PC-9 (cell line): ENCODE measurements at regions not wholly inside any gene's neighbourhood (a gene's known extent, or its start where the extent isn't known, plus 50 kb on each side); places are given as distances from the start of the nearest gene placed in this dataset.

Experiments used
- BruUV-seq: library from RNA; stranded (reverse); fragments of 400-500 nt; replicated peaks from 2 replicates; lab custom pipeline; 2021; lab: Mats Ljungman, UMichigan
- CTCF ChIA-PET: fragments of 300-600 bp; sonication (Branson Sonifier 250); formaldehyde crosslinking; loops from one replicate; lab custom pipeline; 2022; ENCODE audit warnings: antibody characterized with exemption; lab: Charles Lee
- POLR2A ChIA-PET: fragments of 300-600 bp; sonication (Branson Sonifier 250); formaldehyde crosslinking; loops from one replicate; lab custom pipeline; 2022; ENCODE audit warnings: antibody characterized with exemption; ENCODE audit not compliant: unreplicated experiment; lab: Charles Lee
- DNase-seq, 2 experiments: peaks; one replicate each; pipeline versions ENCODE4 v3.0.0 to v3.0.0-alpha.2; 2015 to 2022; ENCODE audit warnings: mixed read lengths in 1 of 2
- H2AFZ ChIP-seq: fragments of 200-600 bp; sonication (generic); 2 replicates; pipeline ENCODE4 v1.8.1; 2017; ENCODE audit warnings: antibody characterized with exemption
- H3F3A ChIP-seq: fragments of 200-600 bp; sonication (generic); 2 replicates; pipeline ENCODE4 v1.8.1; 2017; ENCODE audit warnings: antibody characterized with exemption, mild to moderate bottlenecking, low read depth; ENCODE audit not compliant: insufficient read depth
- H3K27ac ChIP-seq: fragments of 200-600 bp; sonication (generic); 2 replicates; pipeline ENCODE4 v1.6.1; 2016; ENCODE audit warnings: mixed run types
- H3K27me3 ChIP-seq: fragments of 200-600 bp; sonication (generic); 2 replicates; pipeline ENCODE4 v1.6.1; 2016; ENCODE audit warnings: low read depth, mixed run types; ENCODE audit not compliant: insufficient read depth
- H3K36me3 ChIP-seq: fragments of 200-600 bp; sonication (generic); 2 replicates; pipeline ENCODE4 v1.6.1; 2016; ENCODE audit warnings: low read depth, mixed run types
- H3K4me1 ChIP-seq: fragments of 200-600 bp; sonication (generic); replicated peaks from 2 replicates; pipeline ENCODE4 v1.6.1; 2016; ENCODE audit warnings: mixed run types; ENCODE audit not compliant: insufficient read depth
- H3K4me2 ChIP-seq: fragments of 200-600 bp; sonication (generic); 2 replicates; pipeline ENCODE4 v1.6.1; 2017; ENCODE audit warnings: mixed run types
- H3K4me3 ChIP-seq: fragments of 200-600 bp; sonication (generic); 2 replicates; pipeline ENCODE4 v1.6.1; 2016; ENCODE audit warnings: mixed run types
- H3K79me2 ChIP-seq: fragments of 200-600 bp; sonication (generic); 2 replicates; pipeline ENCODE4 v1.6.1; 2017; ENCODE audit warnings: low read depth, mixed run types
- H3K9me2 ChIP-seq: fragments of 200-600 bp; sonication (generic); 2 replicates; pipeline ENCODE4 v1.8.1; 2017; ENCODE audit warnings: mild to moderate bottlenecking; ENCODE audit not compliant: insufficient read depth
- H3K9me3 ChIP-seq: fragments of 200-600 bp; sonication (generic); 2 replicates; pipeline ENCODE4 v1.8.1; 2016; ENCODE audit warnings: low read depth; ENCODE audit not compliant: insufficient read depth
- H4K20me1 ChIP-seq: fragments of 200-600 bp; sonication (generic); 2 replicates; pipeline ENCODE4 v1.8.1; 2017; ENCODE audit not compliant: insufficient read depth
- CTCF ChIP-seq: fragments of 200-600 bp; sonication (generic); conservative IDR thresholded peaks from 2 replicates; pipeline ENCODE4 v1.6.1; 2017; ENCODE audit warnings: mixed run types, antibody characterized with exemption, mild to moderate bottlenecking, moderate library complexity
- EZH2 ChIP-seq: fragments of 200-600 bp; sonication (generic); IDR thresholded peaks from 2 replicates; pipeline ENCODE4 v1.8.0; 2017; ENCODE audit warnings: antibody characterized with exemption, low read depth
- intact Hi-C: fragments of 100-400 bp; cut with micrococcal nuclease; formaldehyde crosslinking; loops from one replicate; pipeline ENCODE4 v1.10.0; 2022; ENCODE audit not compliant: unreplicated experiment

GRCh38 chr3:159455741-159456181, 532.9 kb upstream of the IL12A start:
- Histone ChIP-seq H4K20me1 (no peaks in the 10 kb centered on the region), H3K36me3 (no peaks in the 10 kb centered on the region), H3K9me3 (no peaks in the 10 kb centered on the region), H3K4me2 (no peak overlapping the region), H3K79me2 (no peaks in the 10 kb centered on the region), H3K4me3 (no peak overlapping the region), H3F3A (peaks cover 5% of the 10 kb centered on the region; the same call in 1 of the 2 replicates), H3K9me2 (no peaks in the 10 kb centered on the region), H3K4me1 (peaks cover 25% of the 10 kb centered on the region), H3K27ac (no peak overlapping the region), H3K27me3 (no peaks in the 10 kb centered on the region), H2AFZ (no peak overlapping the region)
- no peak for TF ChIP-seq CTCF
- no peak for TF ChIP-seq EZH2
- no TSS peak for BruUV-seq
- ChIA-PET POLR2A (no interaction called here), CTCF (interaction anchor here (0.5 to 0.6 kb wide), 2 partner anchors 8 to 279 kb away, joined by 4 to 7 read pairs; no protein-coding TSS in a partner anchor)
- intact Hi-C loops: loop anchor here (5.0 kb wide), 2 partner anchors 367 to 417 kb away; no protein-coding TSS in a partner anchor
- DNase-seq: no peak

DNA sequence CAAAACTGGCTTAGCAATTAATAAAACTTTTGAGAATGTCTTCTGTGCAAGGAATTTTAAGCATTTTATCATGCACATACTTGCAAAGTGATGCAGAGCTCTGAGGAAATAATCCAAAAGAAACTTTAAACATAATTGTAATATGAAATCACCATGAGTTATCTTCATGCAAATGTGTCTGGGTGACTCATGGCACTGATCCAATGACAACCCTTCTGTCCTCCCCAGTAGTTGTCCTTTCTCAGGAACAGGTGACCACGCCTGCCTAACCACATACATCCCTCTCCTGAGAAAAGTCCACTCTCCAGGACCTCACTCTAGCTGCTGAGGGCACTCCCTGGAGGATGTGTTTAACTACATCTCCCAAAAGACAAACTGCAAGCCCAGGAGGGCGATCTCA, 530.6 kb upstream of the IL12A start:
- H3K27ac ChIP-seq: peak overlapping the region; percentile 63
- ChIA-PET POLR2A (interaction anchor here (0.5 to 1.2 kb wide), 7 partner anchors 41 to 570 kb away, joined by 3 to 14 read pairs (median 7); no protein-coding TSS in a partner anchor), CTCF (interaction anchor here (0.8 kb wide), 1 partner anchor 769 kb away, joined by 4 read pairs; no protein-coding TSS in a partner anchor)
- BruUV-seq: no TSS peak
- intact Hi-C loops: loop anchor here (1.0 to 5.0 kb wide), 8 partner anchors 39 to 414 kb away; no protein-coding TSS in a partner anchor
- H3K79me2 ChIP-seq: no peaks in the 10 kb centered on the region
- H2AFZ ChIP-seq: no peak overlapping the region
- no peaks in the 10 kb centered on the region for H3K27me3 ChIP-seq
- no peaks in the 10 kb centered on the region for H3K9me3 ChIP-seq
- H3K9me2 ChIP-seq: no peaks in the 10 kb centered on the region
- H4K20me1 ChIP-seq: no peaks in the 10 kb centered on the region
- peak; percentile 92 to 96 for DNase-seq
- peaks cover 5% of the 10 kb centered on the region; the same call in 1 of the 2 replicates for H3F3A ChIP-seq
- no peak for TF ChIP-seq EZH2
- no peak for TF ChIP-seq CTCF
- no peak overlapping the region for H3K4me3 ChIP-seq
- H3K4me1 ChIP-seq: peaks cover 25% of the 10 kb centered on the region
- H3K4me2 ChIP-seq: peak overlapping the region; percentile 33
- H3K36me3 ChIP-seq: no peaks in the 10 kb centered on the region

- no peak for DNase-seq
- Histone ChIP-seq H3K4me2 (peak overlapping the region; percentile 33; the same call in 1 of the 2 replicates), H3K27ac (peak overlapping the region; percentile 63), H3K9me3 (no peaks in the 10 kb centered on the region), H3F3A (peaks cover 5% of the 10 kb centered on the region; the same call in 1 of the 2 replicates), H4K20me1 (no peaks in the 10 kb centered on the region), H3K79me2 (no peaks in the 10 kb centered on the region), H3K4me3 (no peak overlapping the region), H3K27me3 (no peaks in the 10 kb centered on the region), H3K36me3 (no peaks in the 10 kb centered on the region), H3K9me2 (no peaks in the 10 kb centered on the region), H3K4me1 (peaks cover 25% of the 10 kb centered on the region), H2AFZ (no peak overlapping the region)
- POLR2A ChIA-PET: interaction anchor here (0.6 to 1.2 kb wide), 5 partner anchors 42 to 820 kb away, joined by 3 to 14 read pairs (median 7); no protein-coding TSS in a partner anchor
- BruUV-seq: no TSS peak
- TF ChIP-seq CTCF: no peak
- TF ChIP-seq EZH2: no peak
- CTCF ChIA-PET: interaction anchor here (0.8 kb wide), 1 partner anchor 769 kb away, joined by 4 read pairs; no protein-coding TSS in a partner anchor
- intact Hi-C loops: loop anchor here (1.0 to 5.0 kb wide), 8 partner anchors 40 to 413 kb away; no protein-coding TSS in a partner anchor
These were observed 529.7 kb upstream of the IL12A start for GRCh38 chr3:159458982-159459381.
